HG03521 (cell line): ENCODE measurements at regions not wholly inside any gene's neighbourhood (a gene's known extent, or its start where the extent isn't known, plus 50 kb on each side); places are given as distances from the start of the nearest gene placed in this dataset.
"Not testable (repeated sequence)": the region's sequence is repeated elsewhere in the genome, so short reads cannot be mapped to it uniquely, and the experiment has no call there.

ENCODE experiments used
- ATAC-seq: cut with Tn5 transposase; IDR thresholded peaks from one replicate; pipeline ENCODE4 v1.9.1; 2021; ENCODE audit warnings: mild to moderate bottlenecking, moderate library complexity; ENCODE audit not compliant: unreplicated experiment

DNA sequence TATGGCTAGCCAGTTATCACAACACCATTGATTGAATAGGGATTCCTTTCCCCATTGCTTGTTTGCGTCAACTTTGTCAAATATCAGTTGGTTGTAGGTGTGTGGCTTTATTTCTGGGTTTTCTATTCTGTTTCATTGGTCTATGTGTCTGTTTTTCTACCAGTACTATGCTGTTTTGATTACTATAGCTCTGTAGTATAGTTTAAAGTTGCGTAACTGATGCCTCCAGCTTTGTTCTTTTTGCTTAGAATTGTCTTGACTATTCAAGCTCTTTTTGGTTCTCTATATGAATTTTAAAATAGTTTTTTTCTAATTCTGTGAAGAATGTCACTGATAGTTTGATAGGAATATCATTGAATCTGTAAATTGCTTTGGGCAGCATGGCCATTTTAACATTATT, 194.9 kb upstream of the FN1 start:
- not testable (repeated sequence) for ATAC-seq

DNA sequence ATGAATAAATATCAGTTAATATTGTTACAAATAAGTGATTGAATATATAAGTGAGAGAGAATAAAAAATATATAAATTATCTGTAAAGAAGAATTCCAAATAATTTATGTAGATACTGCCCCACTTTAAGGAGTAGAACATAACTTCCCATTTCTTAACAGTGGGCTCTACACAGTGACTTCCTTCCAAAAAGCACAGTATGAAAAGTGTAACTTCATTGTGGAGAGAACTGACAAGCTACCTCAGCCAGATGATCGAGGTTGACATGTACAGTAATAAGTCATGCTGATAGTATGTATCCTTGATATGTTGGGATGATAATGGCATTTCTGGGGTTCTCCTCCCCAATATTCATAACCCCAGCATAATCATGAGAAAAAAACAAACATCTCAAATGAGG, 191.9 kb upstream of the FN1 start:
- ATAC-seq, result no peak

DNA sequence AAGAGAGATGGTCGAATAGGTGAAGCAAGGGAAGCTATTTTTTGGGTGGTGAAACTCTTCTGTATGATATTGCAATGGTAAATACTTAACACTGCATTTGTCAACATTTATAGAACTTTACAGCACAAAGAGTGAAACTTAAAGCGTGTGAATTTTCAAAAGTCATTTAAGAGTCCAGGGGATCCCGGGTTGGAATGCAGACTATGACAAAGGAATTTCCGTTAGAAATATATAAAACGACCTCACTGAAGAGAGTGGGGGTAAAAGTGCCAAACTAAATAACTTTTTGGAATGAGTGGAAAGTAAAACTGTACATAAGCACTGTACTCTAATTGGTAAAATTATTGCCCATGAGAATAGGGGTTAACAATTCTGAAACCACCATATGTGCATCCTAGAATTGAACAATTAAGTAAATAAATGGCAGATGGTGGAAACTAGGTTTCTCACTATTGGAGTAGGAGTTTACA, 191.0 kb upstream of the FN1 start:
- no peak for ATAC-seq

DNA sequence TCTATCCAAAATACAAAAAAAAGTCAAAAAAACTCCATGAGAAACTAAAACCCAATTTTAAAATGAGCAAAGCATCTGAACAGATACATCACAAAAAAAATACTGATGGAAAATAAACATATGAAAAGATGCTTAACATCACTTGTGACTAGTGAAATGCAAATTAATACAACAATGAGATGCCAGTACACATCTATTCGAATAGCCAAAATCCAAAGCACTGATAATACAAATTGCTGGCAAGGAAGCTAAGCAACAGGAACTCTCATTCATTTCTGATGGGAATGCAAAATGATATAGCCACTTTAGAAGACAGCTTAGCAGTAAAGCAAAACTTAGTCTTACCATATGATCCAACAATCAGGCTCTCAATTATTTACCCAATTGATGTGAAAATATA, 190.2 kb upstream of the FN1 start:
- no peak for ATAC-seq

DNA sequence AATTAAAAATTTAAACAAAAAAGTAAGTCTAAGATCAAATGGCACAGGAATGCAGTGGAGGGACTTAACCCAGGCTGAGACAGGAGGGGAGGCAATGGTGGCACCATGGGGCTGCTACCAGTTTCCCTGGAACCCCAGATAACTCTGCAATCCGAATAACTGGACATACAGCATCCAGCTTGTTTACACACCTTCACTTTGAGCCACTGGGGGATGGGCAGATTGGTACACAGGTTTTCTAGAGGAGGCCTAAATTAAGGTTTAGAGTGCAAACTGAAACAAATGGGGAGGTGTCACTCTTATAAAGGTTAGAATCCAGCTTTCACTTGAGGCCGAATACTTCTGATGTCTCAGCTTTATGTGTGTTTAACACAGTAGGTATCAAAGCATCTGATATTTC, 189.3 kb upstream of the FN1 start:
- ATAC-seq, result no peak

DNA sequence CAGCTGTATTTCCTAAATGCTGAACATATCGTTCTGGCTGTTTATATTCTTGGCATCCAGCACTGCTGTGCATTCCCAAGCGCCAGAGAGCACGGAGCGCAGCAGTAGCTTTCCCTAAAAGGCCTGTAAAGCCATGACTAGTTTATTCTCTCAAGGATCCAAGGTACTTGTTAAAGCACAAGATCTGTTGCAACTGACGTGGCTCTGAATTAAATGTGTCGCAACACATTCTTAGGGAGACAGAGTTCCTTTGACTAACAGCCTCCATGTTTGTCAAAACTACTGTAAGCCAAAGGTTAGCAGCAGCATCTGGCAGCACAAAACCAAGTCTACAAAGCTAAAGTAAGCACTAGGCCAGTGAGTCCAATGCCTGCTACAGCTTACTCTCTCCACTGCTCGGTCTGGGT, 188.6 kb upstream of the FN1 start:
- no peak for ATAC-seq

DNA sequence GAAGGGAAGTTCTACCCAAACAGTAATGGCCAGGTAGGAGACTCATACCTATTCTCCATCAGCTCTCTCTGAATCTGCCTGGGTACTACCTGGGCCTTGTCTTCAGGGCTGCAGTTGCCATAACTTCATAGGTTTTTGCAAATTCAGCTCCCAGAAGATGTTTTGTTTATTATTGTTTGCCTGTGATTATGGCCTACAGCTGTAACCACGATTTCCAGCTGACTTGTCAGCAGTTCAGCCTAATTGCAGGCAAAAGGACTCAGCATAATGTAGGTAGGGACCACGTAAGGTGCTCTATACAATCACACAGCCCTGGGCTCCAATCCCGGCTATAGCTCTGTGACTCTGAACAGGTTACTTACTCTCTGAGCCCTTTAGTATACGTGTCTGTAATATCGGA, 187.0 kb upstream of the FN1 start:
- ATAC-seq, result no peak

DNA sequence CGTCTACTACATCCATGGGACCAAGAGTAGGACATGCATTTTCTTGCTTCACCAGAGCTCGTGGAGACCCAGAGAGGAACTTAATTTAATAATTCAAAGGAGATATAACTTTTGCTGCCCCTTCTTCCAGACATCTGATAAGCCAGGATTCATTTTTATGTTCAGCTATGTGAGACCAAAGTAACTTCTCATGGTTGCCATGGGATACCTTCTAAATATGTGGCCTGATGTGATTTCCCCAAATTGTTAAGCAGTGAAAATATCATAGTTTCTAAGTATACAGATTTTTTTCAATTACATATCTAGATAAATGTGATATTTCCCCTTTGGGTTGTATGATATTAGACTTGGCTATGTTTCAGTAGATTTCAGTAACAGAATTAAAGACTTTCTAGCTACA, 185.5 kb upstream of the FN1 start:
- ATAC-seq, result no peak

DNA sequence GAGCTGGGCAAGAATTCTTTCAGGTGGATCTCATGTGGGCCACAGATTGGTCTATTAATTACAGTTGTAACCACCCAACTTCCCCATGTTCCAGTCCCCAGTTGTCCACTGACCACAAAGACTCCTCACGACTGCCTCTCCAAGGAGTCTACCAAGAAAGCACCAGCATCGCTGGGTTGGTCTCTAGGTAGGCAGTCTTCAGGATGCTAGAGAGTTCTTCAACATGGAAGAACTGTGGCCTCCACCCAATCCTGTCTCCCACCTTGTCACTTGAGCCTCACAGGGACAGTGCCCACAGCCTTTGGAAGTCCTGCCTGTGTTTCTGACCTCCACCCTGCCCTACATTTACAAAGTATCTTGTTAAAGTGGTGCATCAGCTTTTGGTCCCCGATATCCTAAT, 184.7 kb upstream of the FN1 start:
- no peak for ATAC-seq

DNA sequence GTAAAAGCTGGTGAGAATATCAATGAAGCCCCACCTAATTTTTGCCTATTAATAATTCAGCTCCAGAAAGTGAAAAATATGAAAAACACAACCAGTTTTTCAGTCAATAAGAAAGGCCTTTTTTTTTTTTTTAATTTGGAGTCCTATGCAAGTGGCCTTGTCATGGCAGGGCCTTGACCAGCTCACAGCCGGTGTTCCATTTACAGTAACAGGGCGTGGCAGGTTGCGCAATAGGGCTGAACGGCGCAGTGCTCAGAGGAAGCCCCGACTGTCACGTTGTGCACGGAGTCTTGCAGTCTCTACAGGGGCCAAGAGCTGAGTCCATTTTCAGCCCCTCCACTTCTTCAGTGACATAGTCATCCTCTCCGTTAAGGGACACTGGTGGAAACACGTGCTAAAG, 184.1 kb upstream of the FN1 start:
- ATAC-seq, result no peak

DNA sequence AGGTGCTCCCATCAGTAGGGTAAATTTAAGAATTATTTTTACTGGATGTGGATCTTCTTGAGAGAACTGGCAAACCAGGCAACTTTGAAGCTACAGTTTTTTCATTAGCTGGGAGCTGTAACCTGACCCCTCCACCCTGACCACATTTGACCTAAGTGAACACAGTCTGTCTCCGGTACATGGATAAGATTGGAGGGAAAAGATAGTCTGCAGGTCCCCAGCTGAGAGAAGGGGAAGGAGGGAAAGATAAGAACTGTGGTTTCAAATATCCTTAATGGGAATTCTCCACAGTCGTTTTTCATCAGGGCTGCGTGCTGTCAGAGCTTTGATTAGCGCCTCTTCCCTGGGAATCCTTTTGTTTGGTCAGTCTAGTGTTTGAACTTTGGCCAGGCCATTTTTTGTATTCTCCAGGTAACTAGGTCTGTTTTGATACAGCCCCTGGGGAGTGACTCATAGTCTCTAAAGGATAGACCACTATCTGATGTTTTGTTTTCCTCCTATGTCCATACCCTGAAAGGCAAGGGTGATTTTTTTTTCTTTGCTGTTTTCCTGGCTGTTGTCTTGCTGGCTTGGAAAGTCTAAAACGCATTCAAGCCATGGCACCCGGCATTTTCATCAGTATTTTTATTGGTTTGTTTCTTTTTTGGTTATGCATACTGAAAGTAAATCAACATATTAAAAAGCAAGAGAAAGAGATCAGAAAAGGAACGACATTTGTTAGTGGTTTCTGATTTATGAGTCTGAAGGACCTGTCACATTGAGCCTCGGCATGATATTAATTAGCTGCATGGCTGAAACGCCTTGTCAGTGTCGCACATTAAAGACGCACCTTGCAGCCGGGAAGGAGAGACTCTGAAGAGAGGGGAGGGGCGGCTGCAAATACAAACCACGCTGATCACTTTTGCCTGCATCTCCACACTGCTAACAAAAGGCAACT, 183.4 kb upstream of the FN1 start:
- ATAC-seq, result no peak

DNA sequence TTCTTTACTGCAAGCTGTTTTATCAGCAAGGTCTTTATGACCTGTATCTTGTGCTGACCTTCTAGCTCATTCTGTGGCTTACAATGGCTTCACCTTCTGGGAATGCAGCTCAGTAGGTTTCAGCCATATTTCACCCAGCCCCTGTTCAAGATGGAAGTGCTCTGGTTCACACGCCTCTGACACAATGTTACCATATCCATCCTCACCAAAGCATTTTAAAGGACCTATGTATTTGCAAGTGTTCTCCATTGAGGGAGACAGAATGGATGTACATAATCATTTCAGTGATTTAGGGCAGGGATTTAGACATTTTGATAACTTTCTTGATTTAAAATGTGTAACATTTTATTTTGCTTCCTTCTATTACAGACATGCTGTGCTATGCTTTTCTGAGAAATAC, 182.3 kb upstream of the FN1 start:
- no peak for ATAC-seq

DNA sequence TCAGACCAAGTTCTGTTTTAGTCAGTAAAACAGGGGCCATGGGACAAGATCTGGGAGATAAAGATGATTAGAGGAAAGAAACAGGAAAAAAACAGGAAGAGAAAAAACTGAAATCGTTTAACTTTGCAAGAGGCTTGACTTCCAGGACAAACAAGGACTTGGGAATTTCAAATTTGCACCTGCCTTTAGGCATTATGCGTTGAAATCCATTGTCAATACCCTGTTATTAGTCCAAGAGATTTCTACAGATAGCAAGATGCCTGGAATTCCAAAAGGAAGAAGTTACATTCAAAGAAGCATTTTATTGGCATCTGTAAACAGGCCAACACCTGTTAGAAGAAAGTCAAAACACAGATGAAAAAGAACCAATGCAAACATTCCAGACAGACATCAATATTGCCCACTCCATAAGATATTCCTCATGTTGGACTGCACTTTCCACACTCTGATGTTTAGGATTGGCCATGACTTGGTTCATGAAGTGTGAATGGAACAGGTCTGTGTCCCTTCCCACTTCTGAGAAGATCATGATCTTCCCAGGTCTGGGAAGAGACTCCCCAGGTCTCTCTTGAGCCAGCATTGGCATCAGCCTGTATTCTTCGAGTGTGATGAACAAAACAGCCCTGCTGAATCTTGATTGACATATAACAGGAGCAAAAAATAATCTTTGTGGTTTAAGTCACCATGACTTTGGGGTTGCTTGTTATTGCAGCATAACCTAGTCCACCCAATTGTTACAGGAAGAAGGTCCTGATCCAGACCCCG, 181.4 kb upstream of the FN1 start:
- no peak for ATAC-seq

DNA sequence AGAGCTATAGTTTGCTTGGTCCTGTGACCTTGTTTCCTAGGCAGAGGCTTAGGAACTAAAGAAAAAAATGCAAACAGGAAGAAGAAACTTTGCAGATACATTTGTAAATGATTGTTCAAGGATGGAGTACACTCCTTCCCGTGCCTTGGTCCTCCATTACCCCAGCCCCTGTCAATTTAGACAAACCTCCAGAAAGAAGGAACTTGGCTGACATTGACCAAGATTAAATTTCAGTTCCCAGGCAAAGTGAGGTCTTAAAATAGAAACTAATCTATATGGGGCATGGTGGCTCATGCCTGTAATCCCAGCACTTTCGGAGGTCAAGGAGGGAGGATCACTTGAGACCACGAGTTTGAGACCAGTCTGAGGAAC, 179.9 kb upstream of the FN1 start:
- ATAC-seq, result no peak

DNA sequence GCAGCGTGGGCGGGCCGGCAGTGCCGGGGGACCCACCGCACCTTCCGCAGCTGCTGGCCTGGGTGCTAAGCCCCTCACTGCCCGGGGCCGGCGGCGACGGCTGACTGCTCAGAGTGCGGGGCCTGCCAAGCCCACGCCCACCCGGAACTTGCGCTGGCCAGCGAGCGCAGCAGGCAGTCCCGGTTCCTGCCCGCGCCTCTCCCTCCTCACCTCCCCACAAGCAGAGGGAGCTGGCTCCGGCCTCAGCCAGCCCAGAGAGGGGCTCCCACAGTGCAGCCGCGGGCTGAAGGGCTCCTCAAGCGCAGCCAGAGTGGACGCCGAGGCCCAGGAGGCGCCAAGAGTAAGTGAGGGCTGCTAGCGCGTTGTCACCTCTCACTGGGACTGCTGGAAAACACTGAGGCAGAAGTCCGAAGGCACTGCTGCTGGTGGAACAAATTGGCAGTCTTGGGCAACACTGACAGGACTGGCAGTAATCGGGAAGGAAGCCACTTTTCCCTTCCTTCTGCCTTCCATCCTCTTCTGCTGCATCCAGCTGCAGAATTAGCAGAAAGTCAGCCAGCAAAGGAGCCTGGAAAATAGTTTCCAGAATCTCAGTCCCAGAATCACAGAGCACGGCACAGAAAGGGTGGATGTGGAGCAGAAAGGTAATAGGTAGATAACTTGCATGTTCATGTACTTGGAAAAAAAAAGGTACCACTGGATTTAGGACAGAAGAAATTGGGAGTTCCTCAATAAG, 179.4 kb upstream of the FN1 start:
- ATAC-seq, result no peak

DNA sequence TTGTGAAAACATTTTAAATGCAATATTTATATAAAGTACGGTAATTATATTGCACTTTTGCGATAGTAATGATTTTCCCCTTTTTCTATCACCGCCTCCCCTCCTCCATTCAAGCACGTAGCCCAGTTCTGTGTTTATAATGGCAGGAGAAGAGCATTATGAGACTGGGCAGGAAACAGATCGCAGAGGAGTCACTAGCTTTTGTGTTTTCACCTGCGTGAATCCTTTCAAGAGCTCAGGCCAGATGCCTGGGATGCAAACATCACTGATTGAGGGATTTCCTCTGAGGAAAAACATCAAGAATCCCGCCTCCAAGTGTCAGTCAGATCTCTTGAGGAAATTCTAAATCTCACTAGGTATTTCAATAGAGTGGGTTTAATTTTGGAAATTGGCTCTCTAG, 178.4 kb upstream of the FN1 start:
- no peak for ATAC-seq

DNA sequence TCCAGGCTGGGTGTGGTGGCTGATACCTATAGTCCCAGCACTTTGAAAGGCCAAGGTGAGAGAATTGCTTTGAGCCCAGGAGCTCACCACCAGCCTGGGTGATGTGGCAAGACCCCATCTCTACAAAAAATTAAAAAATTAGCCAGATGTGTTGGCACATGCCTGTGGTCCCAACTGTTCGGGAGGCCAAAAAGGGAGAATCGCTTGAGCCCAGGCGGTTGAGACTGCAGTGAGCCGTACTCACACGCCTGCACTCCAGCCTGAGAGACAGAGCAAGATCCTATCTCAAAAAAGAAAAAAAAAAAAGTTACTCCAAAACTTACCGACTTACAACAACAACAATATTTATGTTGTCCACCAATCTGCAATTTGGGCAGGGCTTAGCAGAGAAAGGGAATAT, 178.0 kb upstream of the FN1 start:
- ATAC-seq, result no peak

DNA sequence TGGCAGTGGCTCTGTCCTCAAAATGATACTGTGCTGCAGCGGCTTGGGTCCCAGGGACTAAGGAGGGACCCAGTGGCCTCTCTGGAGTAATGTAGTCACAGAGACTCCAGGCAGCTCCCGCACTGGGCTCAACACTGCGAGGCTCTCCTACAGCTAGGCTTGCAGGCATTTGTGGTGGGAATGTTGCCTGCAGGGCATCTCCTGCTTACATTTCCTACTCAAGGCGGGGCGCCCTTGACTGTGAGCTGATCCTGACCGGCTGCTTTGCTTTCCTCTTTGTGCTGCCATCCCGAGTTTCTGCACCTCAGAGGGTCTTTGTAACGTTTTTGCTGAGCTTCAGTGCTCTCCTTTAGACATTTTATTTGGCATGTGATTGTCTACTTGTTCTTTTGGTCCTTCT, 177.4 kb upstream of the FN1 start:
- no peak for ATAC-seq

DNA sequence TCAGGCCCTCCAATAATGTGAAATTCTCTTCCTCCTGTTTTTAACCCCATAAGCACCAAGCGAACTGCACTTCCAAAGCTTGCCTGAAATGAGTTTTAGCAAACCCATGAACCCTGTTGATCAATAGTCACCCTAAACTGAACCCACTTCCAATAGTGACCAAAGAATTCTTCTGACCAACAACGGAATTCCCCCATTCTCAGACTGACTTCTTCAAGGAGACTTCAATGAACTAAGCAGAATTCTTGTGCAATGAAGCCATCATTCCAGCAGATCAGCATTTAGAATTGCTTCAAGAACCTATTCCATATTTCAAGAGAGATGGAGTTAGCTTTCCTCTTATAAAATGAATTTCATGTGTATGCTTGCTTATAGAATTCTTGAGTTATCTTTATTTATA, 176.9 kb upstream of the FN1 start:
- no peak for ATAC-seq

DNA sequence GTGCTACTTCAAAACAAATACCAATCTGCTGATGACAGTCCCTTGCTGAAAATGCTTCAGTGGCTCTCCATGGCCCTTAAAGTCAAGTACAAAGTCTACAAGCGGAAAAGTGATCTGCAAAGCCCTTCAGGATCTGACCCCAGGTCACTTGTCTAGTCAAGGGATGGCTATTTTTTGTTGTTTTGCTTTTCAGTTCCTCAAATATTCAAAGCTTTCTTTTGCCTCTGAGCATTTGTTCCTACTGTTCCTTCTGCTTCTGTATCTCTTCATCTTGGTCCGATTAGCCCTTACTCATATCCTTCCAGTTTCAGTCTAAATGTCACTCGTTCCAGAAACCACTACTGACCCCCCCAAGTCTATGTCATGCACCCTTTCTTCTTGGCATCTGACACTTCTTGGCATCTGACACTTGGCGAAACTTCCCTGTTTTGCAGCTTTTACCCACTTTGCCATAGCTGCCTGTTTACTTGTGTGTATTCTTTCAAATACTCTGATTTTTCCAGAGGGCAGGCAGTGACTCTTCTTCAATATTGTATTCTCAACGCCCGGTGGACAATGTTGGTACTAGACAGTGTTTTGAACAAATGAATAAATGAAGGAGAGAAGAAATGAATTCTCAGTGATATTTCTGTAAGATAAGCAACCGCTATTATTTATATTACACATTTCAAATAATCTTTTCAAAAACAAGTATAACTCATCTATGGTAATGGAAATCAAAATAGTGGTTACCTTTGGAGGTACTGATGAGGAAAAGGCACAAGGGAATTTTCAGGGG, 175.9 kb upstream of the FN1 start:
- ATAC-seq, result no peak
